Gastroesophageal sphincter (tissue), 3 donors: ENCODE measurements at regions not wholly inside any gene's neighbourhood (a gene's known extent, or its start where the extent isn't known, plus 50 kb on each side); places are given as distances from the start of the nearest gene placed in this dataset.

Experiments used
- EP300 ChIP-seq: sonication (generic); formaldehyde crosslinking; IDR thresholded peaks from one replicate; pipeline ENCODE4 v1.6.1; 2017; ENCODE audit warnings: antibody characterized with exemption, mild to moderate bottlenecking
- TF ChIP-seq, protein P1 (sequence below), 4 experiments: fragments of 200-600 bp in 2 of 4; fragments of 450-650 bp in 2 of 4; sonication (generic) in 1 of 4; IDR thresholded peaks; one replicate each; pipeline ENCODE4 v1.5.1; 2017 to 2019; ENCODE audit warnings: antibody characterized with exemption in 4 of 4, mild to moderate bottlenecking in 2 of 4, moderate library complexity in 2 of 4

DNA sequence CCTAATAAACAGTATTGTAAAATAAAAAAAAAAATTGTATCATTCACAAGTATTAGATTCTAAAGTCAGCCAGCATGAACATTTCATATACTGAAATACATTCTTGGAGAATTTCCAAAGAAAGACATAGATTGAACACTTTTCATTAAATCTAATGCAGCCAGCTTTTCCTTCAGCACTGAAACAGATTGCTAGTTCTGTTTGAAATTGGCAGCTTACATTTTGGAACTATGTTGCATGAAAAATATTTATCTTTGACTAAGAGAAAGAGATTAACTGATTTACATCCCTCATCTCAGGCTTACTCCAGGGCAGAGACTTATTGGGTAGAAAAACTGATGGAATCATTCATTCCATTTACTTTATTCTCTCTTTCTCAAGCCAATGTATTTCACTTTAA, 272.7 kb downstream of the PDHA2 start:
- TF ChIP-seq EP300: no peak
- TF ChIP-seq, protein P1, sequence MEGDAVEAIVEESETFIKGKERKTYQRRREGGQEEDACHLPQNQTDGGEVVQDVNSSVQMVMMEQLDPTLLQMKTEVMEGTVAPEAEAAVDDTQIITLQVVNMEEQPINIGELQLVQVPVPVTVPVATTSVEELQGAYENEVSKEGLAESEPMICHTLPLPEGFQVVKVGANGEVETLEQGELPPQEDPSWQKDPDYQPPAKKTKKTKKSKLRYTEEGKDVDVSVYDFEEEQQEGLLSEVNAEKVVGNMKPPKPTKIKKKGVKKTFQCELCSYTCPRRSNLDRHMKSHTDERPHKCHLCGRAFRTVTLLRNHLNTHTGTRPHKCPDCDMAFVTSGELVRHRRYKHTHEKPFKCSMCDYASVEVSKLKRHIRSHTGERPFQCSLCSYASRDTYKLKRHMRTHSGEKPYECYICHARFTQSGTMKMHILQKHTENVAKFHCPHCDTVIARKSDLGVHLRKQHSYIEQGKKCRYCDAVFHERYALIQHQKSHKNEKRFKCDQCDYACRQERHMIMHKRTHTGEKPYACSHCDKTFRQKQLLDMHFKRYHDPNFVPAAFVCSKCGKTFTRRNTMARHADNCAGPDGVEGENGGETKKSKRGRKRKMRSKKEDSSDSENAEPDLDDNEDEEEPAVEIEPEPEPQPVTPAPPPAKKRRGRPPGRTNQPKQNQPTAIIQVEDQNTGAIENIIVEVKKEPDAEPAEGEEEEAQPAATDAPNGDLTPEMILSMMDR (IDR thresholded peaks at IDR 0.05): no peak
